ENCODE measurements at regions not wholly inside any gene's neighbourhood (a gene's known extent, or its start where the extent isn't known, plus 50 kb on each side); places are given as distances from the start of the nearest gene placed in this dataset.

GRCh38 chr17:36837939-36838272, 99.4 kb upstream of the LHX1 start:
- intact Hi-C loops (cut with micrococcal nuclease), result no loop called here
- Histone ChIP-seq H3K9ac (ENCODE audit: insufficient read depth, low read length, poor library complexity, severe bottlenecking) (no peak overlapping the region), H3K36me3 (replicated peaks in 1 of 2; ENCODE audit: control insufficient read depth in 1 of 2, insufficient read depth in 2 of 2, low read length in 2 of 2) (no peaks in the 10 kb centered on the region), H4K20me1 (ENCODE audit: insufficient read depth, low read length) (no peaks in the 10 kb centered on the region), H3K4me1 (ENCODE audit: control insufficient read depth in 1 of 2, insufficient read depth in 2 of 2, low read length in 2 of 2) (no peaks in the 10 kb centered on the region), H3K4me2 (replicated peaks; ENCODE audit: extremely low read depth, low read length, poor library complexity, severe bottlenecking) (no peak overlapping the region), H3K27me3 (ENCODE audit: control insufficient read depth in 2 of 2, insufficient read depth in 2 of 2, low read length in 2 of 2) (peaks cover 0 to 5% of the 10 kb centered on the region in 2 donors), H3K27ac (ENCODE audit: low read depth in 1 of 2, low read length in 2 of 2) (no peak overlapping the region), H3K9me3 (replicated peaks in 1 of 2; ENCODE audit: control insufficient read depth in 1 of 2, insufficient read depth in 1 of 2, low read length in 2 of 2) (no peaks in the 10 kb centered on the region), H3K4me3 (replicated peaks in 1 of 3; ENCODE audit: low read depth in 2 of 3, low read length in 3 of 3) (no peak overlapping the region), H2AFZ (ENCODE audit: insufficient read depth, low read depth, low read length, poor library complexity, severe bottlenecking) (no peak overlapping the region), H3K79me2 (ENCODE audit: insufficient read depth, low read length) (no peaks in the 10 kb centered on the region)
- 62% methylated on average over 3 of the region's 3 CpGs for WGBS (ENCODE audit: insufficient coverage)
- Mint-ChIP-seq H3K27ac (no peak overlapping the region), H3K4me1 (no peaks in the 10 kb centered on the region), H3K9me3 (peaks cover 3 to 10% (median 6%) of the 10 kb centered on the region in 7 donors), H3K27me3 (ENCODE audit: low read depth in 3 of 3) (peaks cover 19 to 30% (median 25%) of the 10 kb centered on the region in 3 donors), H3K4me3 (no peak overlapping the region), H3K36me3 (no peaks in the 10 kb centered on the region)
- no peak for DNase-seq
- no peak for TF ChIP-seq CTCF (IDR thresholded peaks at IDR 0.05)

GRCh38 chr17:36839256-36839655, 98.0 kb upstream of the LHX1 start:
- H3K27me3 Mint-ChIP-seq (ENCODE audit: low read depth in 3 of 3), result peaks cover 24 to 33% (median 30%) of the 10 kb centered on the region in 3 donors
- Histone ChIP-seq H3K4me3 (replicated peaks in 1 of 3; ENCODE audit: low read depth in 2 of 3, low read length in 3 of 3) (no peak overlapping the region), H3K9me3 (replicated peaks in 1 of 2; ENCODE audit: control insufficient read depth in 1 of 2, insufficient read depth in 1 of 2, low read length in 2 of 2) (no peaks in the 10 kb centered on the region), H3K27me3 (ENCODE audit: control insufficient read depth in 2 of 2, insufficient read depth in 2 of 2, low read length in 2 of 2) (peaks cover 0 to 5% of the 10 kb centered on the region in 2 donors), H3K27ac (ENCODE audit: low read depth in 1 of 2, low read length in 2 of 2) (no peak overlapping the region), H3K9ac (ENCODE audit: insufficient read depth, low read length, poor library complexity, severe bottlenecking) (no peak overlapping the region), H3K4me1 (ENCODE audit: control insufficient read depth in 1 of 2, insufficient read depth in 2 of 2, low read length in 2 of 2) (no peaks in the 10 kb centered on the region), H3K36me3 (replicated peaks in 1 of 2; ENCODE audit: control insufficient read depth in 1 of 2, insufficient read depth in 2 of 2, low read length in 2 of 2) (no peaks in the 10 kb centered on the region), H4K20me1 (ENCODE audit: insufficient read depth, low read length) (no peaks in the 10 kb centered on the region), H3K4me2 (replicated peaks; ENCODE audit: extremely low read depth, low read length, poor library complexity, severe bottlenecking) (no peak overlapping the region), H3K79me2 (ENCODE audit: insufficient read depth, low read length) (no peaks in the 10 kb centered on the region), H2AFZ (ENCODE audit: insufficient read depth, low read depth, low read length, poor library complexity, severe bottlenecking) (no peak overlapping the region)
- H3K4me1 Mint-ChIP-seq, result no peaks in the 10 kb centered on the region
- no peaks in the 10 kb centered on the region for H3K36me3 Mint-ChIP-seq
- 68% methylated on average over 2 of the region's 5 CpGs for WGBS (ENCODE audit: insufficient coverage)
- DNase-seq, result no peak
- TF ChIP-seq CTCF (IDR thresholded peaks at IDR 0.05), result no peak
- peaks cover 3 to 7% (median 4%) of the 10 kb centered on the region in 7 donors for H3K9me3 Mint-ChIP-seq
- H3K4me3 Mint-ChIP-seq, result no peak overlapping the region
- intact Hi-C loops (cut with micrococcal nuclease), result no loop called here
- H3K27ac Mint-ChIP-seq, result no peak overlapping the region
